ENCODE measurements at regions not wholly inside any gene's neighbourhood (a gene's known extent, or its start where the extent isn't known, plus 50 kb on each side); places are given as distances from the start of the nearest gene placed in this dataset.

DNA sequence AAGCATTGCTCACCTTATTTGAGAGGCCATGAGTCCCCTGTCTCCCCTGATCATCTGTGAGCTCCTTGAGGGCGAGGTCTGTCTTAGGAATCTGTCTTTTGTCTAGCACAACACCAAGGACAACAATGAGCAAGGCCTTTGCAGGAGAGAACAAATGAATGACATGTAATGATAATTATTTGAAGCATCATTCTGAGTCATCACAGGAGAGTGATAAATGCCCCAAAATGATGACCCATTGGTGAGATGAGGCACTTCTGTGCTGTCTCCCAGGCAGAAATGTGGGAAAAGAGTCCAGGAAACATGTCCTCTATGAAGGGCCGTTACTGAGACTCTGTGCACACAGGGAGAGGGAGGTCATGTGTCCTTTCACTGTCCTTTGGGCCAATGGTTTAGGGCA lies 105.2 kb upstream of the LRFN2 start:
- no peak overlapping the region for H3K4me2 ChIP-seq (ENCODE audit: insufficient read depth, low read length)
- H3K9me1 ChIP-seq (ENCODE audit: control insufficient read depth, insufficient read depth, low read length) = no peaks in the 10 kb centered on the region
- H3K79me2 ChIP-seq (ENCODE audit: control insufficient read depth, insufficient read depth, low read length) = no peaks in the 10 kb centered on the region
- intact Hi-C loops (cut with micrococcal nuclease) = no loop called here
- no peak overlapping the region for H2AFZ ChIP-seq (ENCODE audit: low read depth, low read length)
- H4K20me1 ChIP-seq (replicated peaks; ENCODE audit: control insufficient read depth, insufficient read depth, low read length) = no peaks in the 10 kb centered on the region
- CTCF ChIA-PET (ENCODE audit: low intra/inter-chr PET ratio) = no interaction called here
- H3K27me3 ChIP-seq (ENCODE audit: control insufficient read depth in 2 of 2, insufficient read depth in 2 of 2, low read length in 2 of 2) = peaks cover 5 to 20% of the 10 kb centered on the region in 2 experiments; a peak in 3 of 5 replicates
- POLR2A ChIA-PET = interaction anchor here (0.8 to 0.9 kb wide), 2 partner anchors 9 to 13 kb away, joined by 3 read pairs; no protein-coding TSS in a partner anchor
- BruUV-seq (replicated peaks) = no TSS peak
- H3K4me3 ChIP-seq = no peak overlapping the region
- in situ Hi-C loops (cut with MboI) = no loop called here
- WGBS (ENCODE audit: insufficient coverage, low coverage, missing lambda C conversion rate) = 0% methylated on average over 2 of the region's 2 CpGs
- DNase-seq (ENCODE audit: extremely low read depth in 1 of 4, low spot score in 3 of 4) (no peak), FAIRE-seq (no peak), ATAC-seq (no peak)
- TF ChIP-seq EGR1 (conservative IDR thresholded peaks at IDR 0.05) = no peak
- peak; percentile 60 for TF ChIP-seq FOSL1 (tag; conservative IDR thresholded peaks at IDR 0.05)
- H3K36me3 ChIP-seq (ENCODE audit: control insufficient read depth, insufficient read depth, low read length) = no peaks in the 10 kb centered on the region
- peaks cover 3 to 4% of the 10 kb centered on the region in 2 experiments; a peak in 1 of 5 replicates for H3K4me1 ChIP-seq (replicated peaks in 1 of 2; ENCODE audit: control insufficient read depth in 2 of 2, insufficient read depth in 2 of 2, low read length in 2 of 2)
- no peaks in the 10 kb centered on the region for H3K9me3 ChIP-seq (replicated peaks; ENCODE audit: control insufficient read depth, insufficient read depth, low read depth, low read length)
- no peak overlapping the region for H3K9ac ChIP-seq (ENCODE audit: insufficient read depth in 1 of 2, low read depth in 2 of 2, low read length in 2 of 2)
- H3K27ac ChIP-seq (ENCODE audit: extremely low read depth, low read depth, low read length) = no peak overlapping the region

DNA sequence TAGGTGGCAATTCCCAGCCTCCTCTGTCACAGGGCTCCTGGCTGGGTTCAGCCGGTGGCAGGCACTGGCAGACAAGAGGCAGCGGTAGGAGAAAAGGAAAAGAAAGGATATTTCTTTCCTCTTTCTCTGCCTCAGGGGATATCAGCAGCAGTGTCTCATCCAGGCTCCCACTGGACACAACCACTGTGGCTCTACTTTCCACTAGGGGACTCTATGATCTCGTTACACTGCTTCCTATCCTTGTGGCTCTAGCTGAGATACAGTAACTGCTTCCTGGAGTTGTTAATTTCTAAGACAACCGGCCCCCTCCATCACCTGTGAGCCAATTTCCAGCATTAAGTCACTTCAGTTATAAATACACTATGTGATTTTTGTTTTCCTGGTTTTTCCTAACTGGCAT lies 102.0 kb upstream of the LRFN2 start:
- intact Hi-C loops (cut with micrococcal nuclease) (no loop called here), in situ Hi-C loops (cut with MboI) (no loop called here)
- no peak for FAIRE-seq
- Histone ChIP-seq H2AFZ (ENCODE audit: low read depth, low read length) (no peak overlapping the region), H3K27me3 (ENCODE audit: control insufficient read depth in 2 of 2, insufficient read depth in 2 of 2, low read length in 2 of 2) (peaks cover 3 to 9% of the 10 kb centered on the region in 2 experiments; a peak in 1 of 5 replicates), H3K27ac (ENCODE audit: extremely low read depth, low read depth, low read length) (no peak overlapping the region), H3K4me3 (no peak overlapping the region), H3K4me1 (replicated peaks in 1 of 2; ENCODE audit: control insufficient read depth in 2 of 2, insufficient read depth in 2 of 2, low read length in 2 of 2) (peaks cover 3 to 4% of the 10 kb centered on the region in 2 experiments; a peak in 1 of 5 replicates), H4K20me1 (replicated peaks; ENCODE audit: control insufficient read depth, insufficient read depth, low read length) (no peaks in the 10 kb centered on the region), H3K4me2 (ENCODE audit: insufficient read depth, low read length) (no peak overlapping the region), H3K9me1 (ENCODE audit: control insufficient read depth, insufficient read depth, low read length) (no peaks in the 10 kb centered on the region), H3K9me3 (replicated peaks; ENCODE audit: control insufficient read depth, insufficient read depth, low read depth, low read length) (no peaks in the 10 kb centered on the region), H3K79me2 (ENCODE audit: control insufficient read depth, insufficient read depth, low read length) (no peaks in the 10 kb centered on the region), H3K36me3 (ENCODE audit: control insufficient read depth, insufficient read depth, low read length) (no peaks in the 10 kb centered on the region), H3K9ac (ENCODE audit: insufficient read depth in 1 of 2, low read depth in 2 of 2, low read length in 2 of 2) (no peak overlapping the region)
- POLR2A ChIA-PET = interaction anchor here (1.0 to 1.2 kb wide), 2 partner anchors 10 to 12 kb away, joined by 3 read pairs; no protein-coding TSS in a partner anchor
- TF ChIP-seq, protein P1, sequence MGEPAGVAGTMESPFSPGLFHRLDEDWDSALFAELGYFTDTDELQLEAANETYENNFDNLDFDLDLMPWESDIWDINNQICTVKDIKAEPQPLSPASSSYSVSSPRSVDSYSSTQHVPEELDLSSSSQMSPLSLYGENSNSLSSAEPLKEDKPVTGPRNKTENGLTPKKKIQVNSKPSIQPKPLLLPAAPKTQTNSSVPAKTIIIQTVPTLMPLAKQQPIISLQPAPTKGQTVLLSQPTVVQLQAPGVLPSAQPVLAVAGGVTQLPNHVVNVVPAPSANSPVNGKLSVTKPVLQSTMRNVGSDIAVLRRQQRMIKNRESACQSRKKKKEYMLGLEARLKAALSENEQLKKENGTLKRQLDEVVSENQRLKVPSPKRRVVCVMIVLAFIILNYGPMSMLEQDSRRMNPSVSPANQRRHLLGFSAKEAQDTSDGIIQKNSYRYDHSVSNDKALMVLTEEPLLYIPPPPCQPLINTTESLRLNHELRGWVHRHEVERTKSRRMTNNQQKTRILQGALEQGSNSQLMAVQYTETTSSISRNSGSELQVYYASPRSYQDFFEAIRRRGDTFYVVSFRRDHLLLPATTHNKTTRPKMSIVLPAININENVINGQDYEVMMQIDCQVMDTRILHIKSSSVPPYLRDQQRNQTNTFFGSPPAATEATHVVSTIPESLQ (CRISPR knock-in tag; IDR thresholded peaks at IDR 0.05) = no peak
- TF ChIP-seq DIDO1 (tag; IDR thresholded peaks at IDR 0.05; ENCODE audit: low read depth) = no peak
- TF ChIP-seq, protein P2, sequence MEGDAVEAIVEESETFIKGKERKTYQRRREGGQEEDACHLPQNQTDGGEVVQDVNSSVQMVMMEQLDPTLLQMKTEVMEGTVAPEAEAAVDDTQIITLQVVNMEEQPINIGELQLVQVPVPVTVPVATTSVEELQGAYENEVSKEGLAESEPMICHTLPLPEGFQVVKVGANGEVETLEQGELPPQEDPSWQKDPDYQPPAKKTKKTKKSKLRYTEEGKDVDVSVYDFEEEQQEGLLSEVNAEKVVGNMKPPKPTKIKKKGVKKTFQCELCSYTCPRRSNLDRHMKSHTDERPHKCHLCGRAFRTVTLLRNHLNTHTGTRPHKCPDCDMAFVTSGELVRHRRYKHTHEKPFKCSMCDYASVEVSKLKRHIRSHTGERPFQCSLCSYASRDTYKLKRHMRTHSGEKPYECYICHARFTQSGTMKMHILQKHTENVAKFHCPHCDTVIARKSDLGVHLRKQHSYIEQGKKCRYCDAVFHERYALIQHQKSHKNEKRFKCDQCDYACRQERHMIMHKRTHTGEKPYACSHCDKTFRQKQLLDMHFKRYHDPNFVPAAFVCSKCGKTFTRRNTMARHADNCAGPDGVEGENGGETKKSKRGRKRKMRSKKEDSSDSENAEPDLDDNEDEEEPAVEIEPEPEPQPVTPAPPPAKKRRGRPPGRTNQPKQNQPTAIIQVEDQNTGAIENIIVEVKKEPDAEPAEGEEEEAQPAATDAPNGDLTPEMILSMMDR (IDR thresholded peaks at IDR 0.05 in 2 of 3, conservative IDR thresholded peaks at IDR 0.05 in 1 of 3; ENCODE audit: insufficient read depth in 2 of 3, low read depth in 1 of 3, low read length in 3 of 3) = peak in 1 of 3 experiments; percentile 39; a peak in 2 of 6 replicates
- peak in 1 of 2 experiments; percentile 35; a peak in 2 of 4 replicates for TF ChIP-seq RAD21 (CRISPR knock-in tag; conservative IDR thresholded peaks at IDR 0.05 in 1 of 2, IDR thresholded peaks at IDR 0.05 in 1 of 2)
- no TSS peak for BruUV-seq (replicated peaks)
- CTCF ChIA-PET (ENCODE audit: low intra/inter-chr PET ratio) = no interaction called here
- 0 out of 3 replicates have a peak, but pooled peaks have one; percentile 56 for ATAC-seq
- 7% methylated on average over 3 of the region's 4 CpGs for WGBS (ENCODE audit: insufficient coverage, low coverage, missing lambda C conversion rate)
- DNase-seq (ENCODE audit: extremely low read depth in 1 of 4, low spot score in 3 of 4) = no peak
